GM23338 (cell line): ENCODE measurements at regions not wholly inside any gene's neighbourhood (a gene's known extent, or its start where the extent isn't known, plus 50 kb on each side); places are given as distances from the start of the nearest gene placed in this dataset.

Source experiments
- CREB1 ChIP-seq: fragments of 250-450 bp; sonication (Bioruptor Pico); IDR thresholded peaks from 2 replicates; pipeline ENCODE4 v1.5.0; 2020; ENCODE audit warnings: low read depth, mild to moderate bottlenecking, moderate library complexity
- EZH2 ChIP-seq: fragments of 200-600 bp; sonication (generic); IDR thresholded peaks from one replicate; pipeline ENCODE4 v1.8.0; 2017; ENCODE audit warnings: antibody characterized with exemption, mild to moderate bottlenecking, low read depth; ENCODE audit not compliant: unreplicated experiment
- EZH2phosphoT487 ChIP-seq: fragments of 200-600 bp; sonication (generic); IDR thresholded peaks from one replicate; pipeline ENCODE4 v1.8.1; 2018; ENCODE audit warnings: antibody characterized with exemption; ENCODE audit not compliant: unreplicated experiment
- JUNB ChIP-seq: IDR thresholded peaks from one replicate; pipeline ENCODE4 v1.6.1; 2016; ENCODE audit warnings: antibody characterized with exemption; ENCODE audit not compliant: unreplicated experiment
- POLR2AphosphoS5 ChIP-seq: IDR thresholded peaks from 2 replicates; pipeline ENCODE4 v1.6.1; 2016; ENCODE audit warnings: antibody characterized with exemption, low read depth
- STAT1 ChIP-seq: IDR thresholded peaks from one replicate; pipeline ENCODE4 v1.6.1; 2016; ENCODE audit warnings: antibody characterized with exemption; ENCODE audit not compliant: unreplicated experiment
- ZNF114 ChIP-seq: fragments of 250-450 bp; sonication (Bioruptor Pico); IDR thresholded peaks from 2 replicates; pipeline ENCODE4 v1.5.0; 2020; ENCODE audit warnings: mild to moderate bottlenecking, moderate library complexity
- TF ChIP-seq, protein P1 (sequence below), 2 experiments: fragments of 200-600 bp in 1 of 2; sonication (generic) in 1 of 2; conservative IDR thresholded peaks; 2 replicates each; pipeline versions ENCODE4 v1.5.1 to v1.6.1; 2016 to 2017; ENCODE audit warnings: antibody characterized with exemption in 2 of 2, low read depth in 2 of 2, mild to moderate bottlenecking in 2 of 2, moderate library complexity in 1 of 2

DNA sequence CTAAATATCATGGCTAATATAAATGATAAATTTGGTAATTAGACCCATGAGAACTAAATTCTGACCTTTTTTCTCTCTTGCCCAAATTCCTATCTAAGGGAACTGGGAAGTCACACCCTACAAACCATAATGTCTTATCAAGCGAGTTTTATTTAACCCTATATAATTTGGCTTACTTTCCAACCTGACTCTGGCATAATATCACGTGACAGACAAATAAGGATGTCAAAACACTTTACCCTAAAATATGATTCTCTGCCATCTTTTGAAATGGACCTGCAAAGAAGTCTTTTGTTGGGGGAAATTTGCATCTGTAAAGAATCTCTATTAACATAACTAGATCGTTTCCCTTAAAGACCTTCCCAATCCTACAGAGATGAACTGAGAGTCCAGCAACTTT, 1823.5 kb upstream of the LRRTM1 start:
- TF ChIP-seq EZH2 (no peak), JUNB (no peak), EZH2phosphoT487 (no peak), STAT1 (no peak), POLR2AphosphoS5 (no peak), CREB1 (CRISPR knock-in tag) (no peak), ZNF114 (CRISPR knock-in tag) (no peak)
- TF ChIP-seq, protein P1, sequence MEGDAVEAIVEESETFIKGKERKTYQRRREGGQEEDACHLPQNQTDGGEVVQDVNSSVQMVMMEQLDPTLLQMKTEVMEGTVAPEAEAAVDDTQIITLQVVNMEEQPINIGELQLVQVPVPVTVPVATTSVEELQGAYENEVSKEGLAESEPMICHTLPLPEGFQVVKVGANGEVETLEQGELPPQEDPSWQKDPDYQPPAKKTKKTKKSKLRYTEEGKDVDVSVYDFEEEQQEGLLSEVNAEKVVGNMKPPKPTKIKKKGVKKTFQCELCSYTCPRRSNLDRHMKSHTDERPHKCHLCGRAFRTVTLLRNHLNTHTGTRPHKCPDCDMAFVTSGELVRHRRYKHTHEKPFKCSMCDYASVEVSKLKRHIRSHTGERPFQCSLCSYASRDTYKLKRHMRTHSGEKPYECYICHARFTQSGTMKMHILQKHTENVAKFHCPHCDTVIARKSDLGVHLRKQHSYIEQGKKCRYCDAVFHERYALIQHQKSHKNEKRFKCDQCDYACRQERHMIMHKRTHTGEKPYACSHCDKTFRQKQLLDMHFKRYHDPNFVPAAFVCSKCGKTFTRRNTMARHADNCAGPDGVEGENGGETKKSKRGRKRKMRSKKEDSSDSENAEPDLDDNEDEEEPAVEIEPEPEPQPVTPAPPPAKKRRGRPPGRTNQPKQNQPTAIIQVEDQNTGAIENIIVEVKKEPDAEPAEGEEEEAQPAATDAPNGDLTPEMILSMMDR (conservative IDR thresholded peaks at IDR 0.05; ENCODE audit: low read depth in 2 of 2), result no peak
